ENCODE measurements at regions not wholly inside any gene's neighbourhood (a gene's known extent, or its start where the extent isn't known, plus 50 kb on each side); places are given as distances from the start of the nearest gene placed in this dataset.
"Not testable (repeated sequence)": the region's sequence is repeated elsewhere in the genome, so short reads cannot be mapped to it uniquely, and the experiment has no call there.

DNA sequence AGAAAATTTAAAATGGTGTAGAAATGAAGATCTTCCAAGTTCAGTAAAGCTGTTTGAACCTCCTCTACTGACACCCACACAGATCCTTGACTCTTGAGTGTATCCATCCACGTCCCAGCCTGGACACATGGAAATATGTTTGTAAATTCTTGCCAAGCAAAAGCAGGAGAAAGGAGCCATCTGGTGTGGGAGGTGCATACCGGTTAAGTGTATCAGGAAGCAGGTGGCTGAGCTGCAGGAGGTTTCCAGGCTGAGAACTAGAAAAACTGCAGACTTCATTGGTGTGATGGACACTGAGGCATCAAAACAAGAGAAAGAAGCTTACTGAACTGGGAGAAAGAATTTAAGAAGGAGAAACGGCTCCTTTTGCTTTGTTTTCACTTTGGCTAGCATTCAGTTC lies 229.9 kb upstream of the GRIK2 start:
- Histone ChIP-seq H3K4me3 (ENCODE audit: insufficient read length, low read depth) (no peak overlapping the region), H3K4me1 (ENCODE audit: insufficient read depth, insufficient read length) (no peaks in the 10 kb centered on the region), H3K9me3 (ENCODE audit: insufficient read depth, low read length) (no peaks in the 10 kb centered on the region), H3K9ac (ENCODE audit: insufficient read length, low read depth) (no peak overlapping the region), H3K27me3 (ENCODE audit: insufficient read depth, insufficient read length) (no peaks in the 10 kb centered on the region), H3K36me3 (ENCODE audit: insufficient read depth, insufficient read length, low read length) (no peaks in the 10 kb centered on the region)
- no peak for DNase-seq (ENCODE audit: low read depth, low spot score)
- no peak for TF ChIP-seq ZNF274 (IDR thresholded peaks at IDR 0.05; ENCODE audit: low read depth, low read length)

- DNase-seq (ENCODE audit: low read depth, low spot score), result no peak
- no peaks in the 10 kb centered on the region for H3K27me3 ChIP-seq (ENCODE audit: insufficient read depth, insufficient read length)
These were observed 225.9 kb upstream of the GRIK2 start for GRCh38 chr6:101167638-101168037.

DNA sequence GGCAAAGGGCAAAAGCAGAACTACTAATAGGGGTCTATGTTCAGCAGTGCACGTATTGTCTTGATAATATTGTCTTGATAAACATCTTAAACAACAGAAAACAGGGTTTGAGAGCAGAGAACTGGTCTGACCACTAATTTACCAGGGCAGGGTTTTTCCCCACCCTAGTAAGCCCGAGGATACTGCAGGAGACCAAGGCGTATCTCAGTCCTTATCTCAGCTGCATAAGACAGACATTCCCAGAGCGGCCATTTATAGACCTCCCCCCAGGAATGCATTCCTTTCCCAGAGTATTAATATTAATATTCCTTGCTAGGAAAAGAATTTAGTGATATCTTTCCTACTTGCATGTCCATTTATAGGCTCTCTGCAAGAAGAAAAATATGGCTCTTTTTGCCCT lies 222.5 kb upstream of the GRIK2 start:
- H3K4me3 ChIP-seq (ENCODE audit: insufficient read length, low read depth); H3K36me3 ChIP-seq (ENCODE audit: insufficient read depth, insufficient read length, low read length); H3K9ac ChIP-seq (ENCODE audit: insufficient read length, low read depth); DNase-seq (ENCODE audit: low read depth, low spot score); H3K4me1 ChIP-seq (ENCODE audit: insufficient read depth, insufficient read length); H3K27me3 ChIP-seq (ENCODE audit: insufficient read depth, insufficient read length); H3K9me3 ChIP-seq (ENCODE audit: insufficient read depth, low read length): not testable (repeated sequence)

More at GRCh38 chr6:101167638-101168037, 225.9 kb upstream of the GRIK2 start:
- Histone ChIP-seq H3K9ac (ENCODE audit: insufficient read length, low read depth) (no peak overlapping the region), H3K36me3 (ENCODE audit: insufficient read depth, insufficient read length, low read length) (no peaks in the 10 kb centered on the region), H3K4me3 (ENCODE audit: insufficient read length, low read depth) (no peak overlapping the region), H3K4me1 (ENCODE audit: insufficient read depth, insufficient read length) (no peaks in the 10 kb centered on the region), H3K9me3 (ENCODE audit: insufficient read depth, low read length) (no peaks in the 10 kb centered on the region)
- no peak for TF ChIP-seq YY1 (IDR thresholded peaks at IDR 0.05; ENCODE audit: insufficient read depth, insufficient read length)
- TF ChIP-seq SUZ12 (IDR thresholded peaks at IDR 0.05; ENCODE audit: extremely low read depth, insufficient read depth, insufficient read length), result no peak
- TF ChIP-seq ZNF274 (IDR thresholded peaks at IDR 0.05; ENCODE audit: low read depth, low read length), result no peak

GRCh38 chr6:101178748-101179147 lies 214.8 kb upstream of the GRIK2 start:
- H3K27me3 ChIP-seq (ENCODE audit: insufficient read depth, insufficient read length), result no peaks in the 10 kb centered on the region
- no peaks in the 10 kb centered on the region for H3K4me1 ChIP-seq (ENCODE audit: insufficient read depth, insufficient read length)
- H3K9me3 ChIP-seq (ENCODE audit: insufficient read depth, low read length), result no peaks in the 10 kb centered on the region
- no peaks in the 10 kb centered on the region for H3K36me3 ChIP-seq (ENCODE audit: insufficient read depth, insufficient read length, low read length)
- DNase-seq (ENCODE audit: low read depth, low spot score), result no peak
- TF ChIP-seq ZNF274 (IDR thresholded peaks at IDR 0.05; ENCODE audit: low read depth, low read length) (no peak), SUZ12 (IDR thresholded peaks at IDR 0.05; ENCODE audit: extremely low read depth, insufficient read depth, insufficient read length) (no peak), YY1 (IDR thresholded peaks at IDR 0.05; ENCODE audit: insufficient read depth, insufficient read length) (no peak)
- H3K9ac ChIP-seq (ENCODE audit: insufficient read length, low read depth), result no peak overlapping the region
- no peak overlapping the region for H3K4me3 ChIP-seq (ENCODE audit: insufficient read length, low read depth)

- no peak for DNase-seq (ENCODE audit: low read depth, low spot score)
- no peaks in the 10 kb centered on the region for H3K9me3 ChIP-seq (ENCODE audit: insufficient read depth, low read length)
- TF ChIP-seq SUZ12 (IDR thresholded peaks at IDR 0.05; ENCODE audit: extremely low read depth, insufficient read depth, insufficient read length) (no peak), ZNF274 (IDR thresholded peaks at IDR 0.05; ENCODE audit: low read depth, low read length) (no peak), YY1 (IDR thresholded peaks at IDR 0.05; ENCODE audit: insufficient read depth, insufficient read length) (no peak)
- H3K9ac ChIP-seq (ENCODE audit: insufficient read length, low read depth), result no peak overlapping the region
- H3K36me3 ChIP-seq (ENCODE audit: insufficient read depth, insufficient read length, low read length), result no peaks in the 10 kb centered on the region
- H3K27me3 ChIP-seq (ENCODE audit: insufficient read depth, insufficient read length), result no peaks in the 10 kb centered on the region
- H3K4me3 ChIP-seq (ENCODE audit: insufficient read length, low read depth), result no peak overlapping the region
- H3K4me1 ChIP-seq (ENCODE audit: insufficient read depth, insufficient read length), result no peaks in the 10 kb centered on the region
These were observed 212.5 kb upstream of the GRIK2 start for GRCh38 chr6:101181006-101181405.

DNA sequence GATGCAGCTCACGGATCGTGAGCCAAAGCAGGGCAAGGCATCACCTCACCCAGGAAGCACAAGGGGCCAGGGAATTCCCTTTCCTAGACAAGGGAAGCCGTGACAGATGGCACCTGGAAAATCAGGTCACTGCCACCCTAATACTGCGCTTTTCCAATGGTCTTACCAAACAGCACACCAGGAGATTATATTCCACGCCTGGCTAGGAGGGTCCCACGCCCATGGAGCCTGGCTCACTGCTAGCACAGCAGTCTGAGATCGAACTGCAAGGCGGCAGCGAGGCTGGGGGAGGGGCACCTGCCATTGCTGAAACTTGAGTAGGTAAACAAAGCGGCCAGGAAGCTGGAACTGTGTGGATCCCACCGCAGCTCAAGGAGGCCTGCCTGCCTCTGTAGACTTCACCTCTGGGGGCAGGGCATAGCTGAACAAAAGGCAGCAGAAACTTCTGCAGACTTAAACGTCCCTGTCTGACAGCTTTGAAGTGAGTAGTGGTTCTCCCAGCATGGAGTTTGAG lies 205.2 kb upstream of the GRIK2 start:
- H3K4me3 ChIP-seq (ENCODE audit: insufficient read length, low read depth); H3K27me3 ChIP-seq (ENCODE audit: insufficient read depth, insufficient read length); DNase-seq (ENCODE audit: low read depth, low spot score); H3K9me3 ChIP-seq (ENCODE audit: insufficient read depth, low read length); H3K4me1 ChIP-seq (ENCODE audit: insufficient read depth, insufficient read length); H3K36me3 ChIP-seq (ENCODE audit: insufficient read depth, insufficient read length, low read length); H3K9ac ChIP-seq (ENCODE audit: insufficient read length, low read depth): not testable (repeated sequence)

GRCh38 chr6:101195588-101195987 lies 197.9 kb upstream of the GRIK2 start:
- no peaks in the 10 kb centered on the region for H3K9me3 ChIP-seq (ENCODE audit: insufficient read depth, low read length)
- H3K4me3 ChIP-seq (ENCODE audit: insufficient read length, low read depth), result no peak overlapping the region
- H3K36me3 ChIP-seq (ENCODE audit: insufficient read depth, insufficient read length, low read length), result no peaks in the 10 kb centered on the region
- no peaks in the 10 kb centered on the region for H3K27me3 ChIP-seq (ENCODE audit: insufficient read depth, insufficient read length)
- TF ChIP-seq ZNF274 (IDR thresholded peaks at IDR 0.05; ENCODE audit: low read depth, low read length), result no peak
- no peak for TF ChIP-seq YY1 (IDR thresholded peaks at IDR 0.05; ENCODE audit: insufficient read depth, insufficient read length)
- TF ChIP-seq SUZ12 (IDR thresholded peaks at IDR 0.05; ENCODE audit: extremely low read depth, insufficient read depth, insufficient read length), result no peak
- no peaks in the 10 kb centered on the region for H3K4me1 ChIP-seq (ENCODE audit: insufficient read depth, insufficient read length)
- H3K9ac ChIP-seq (ENCODE audit: insufficient read length, low read depth), result no peak overlapping the region
- DNase-seq (ENCODE audit: low read depth, low spot score), result no peak

DNA sequence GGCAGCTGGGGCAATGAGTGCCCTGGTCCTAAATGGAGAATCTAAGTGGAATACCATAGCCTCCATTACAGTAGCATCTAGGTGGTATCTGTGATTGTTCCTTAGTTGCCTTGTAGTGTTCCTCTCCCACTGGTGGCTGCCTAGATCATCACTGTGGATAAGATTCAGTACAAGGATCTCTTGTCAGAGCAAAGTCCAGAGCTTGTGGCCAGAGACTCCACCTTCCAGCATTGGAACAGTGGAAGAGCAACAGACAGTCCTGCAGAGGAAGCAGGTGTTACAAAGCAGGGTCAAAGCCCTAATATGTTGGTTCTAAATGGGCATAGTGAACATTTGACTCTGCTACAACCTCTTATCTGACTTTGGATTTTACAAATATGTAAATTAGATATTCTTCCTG lies 194.1 kb upstream of the GRIK2 start:
- Histone ChIP-seq H3K4me1 (ENCODE audit: insufficient read depth, insufficient read length) (no peaks in the 10 kb centered on the region), H3K36me3 (ENCODE audit: insufficient read depth, insufficient read length, low read length) (no peaks in the 10 kb centered on the region), H3K4me3 (ENCODE audit: insufficient read length, low read depth) (no peak overlapping the region), H3K9ac (ENCODE audit: insufficient read length, low read depth) (no peak overlapping the region), H3K27me3 (ENCODE audit: insufficient read depth, insufficient read length) (no peaks in the 10 kb centered on the region), H3K9me3 (ENCODE audit: insufficient read depth, low read length) (no peaks in the 10 kb centered on the region)
- TF ChIP-seq SUZ12 (IDR thresholded peaks at IDR 0.05; ENCODE audit: extremely low read depth, insufficient read depth, insufficient read length), result no peak
- no peak for TF ChIP-seq YY1 (IDR thresholded peaks at IDR 0.05; ENCODE audit: insufficient read depth, insufficient read length)
- no peak for TF ChIP-seq ZNF274 (IDR thresholded peaks at IDR 0.05; ENCODE audit: low read depth, low read length)
- no peak for DNase-seq (ENCODE audit: low read depth, low spot score)

Data from NT2/D1 (cell line).